COR-L47 (cell line): ENCODE measurements at regions not wholly inside any gene's neighbourhood (a gene's known extent, or its start where the extent isn't known, plus 50 kb on each side); places are given as distances from the start of the nearest gene placed in this dataset.

Source experiments
- DNase-seq: peaks from one replicate; lab custom pipeline; 2025; lab: John Stamatoyannopoulos, UW

GRCh38 chr13:85091631-85092234, 707.5 kb downstream of the SLITRK6 start:
- DNase-seq = no peak

DNA sequence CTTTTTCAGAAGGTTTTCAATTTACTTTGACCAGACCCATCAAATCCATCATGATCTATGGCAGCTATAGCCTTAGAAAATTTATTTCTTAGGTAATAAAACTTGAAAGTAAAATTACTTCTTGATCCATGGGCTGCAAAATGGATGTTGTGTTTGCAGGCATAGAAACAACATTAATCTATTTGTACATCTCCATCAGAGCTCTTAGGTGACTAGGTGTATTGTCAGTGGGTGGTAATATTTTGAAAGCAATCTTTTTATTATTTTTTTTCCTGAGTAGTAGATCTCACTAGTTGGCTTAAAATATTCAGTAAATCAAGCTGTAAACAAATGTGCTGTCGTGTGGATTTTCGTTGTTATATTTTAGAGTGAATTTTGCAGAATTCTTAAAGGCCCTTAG, 710.0 kb downstream of the SLITRK6 start:
- no peak for DNase-seq

DNA sequence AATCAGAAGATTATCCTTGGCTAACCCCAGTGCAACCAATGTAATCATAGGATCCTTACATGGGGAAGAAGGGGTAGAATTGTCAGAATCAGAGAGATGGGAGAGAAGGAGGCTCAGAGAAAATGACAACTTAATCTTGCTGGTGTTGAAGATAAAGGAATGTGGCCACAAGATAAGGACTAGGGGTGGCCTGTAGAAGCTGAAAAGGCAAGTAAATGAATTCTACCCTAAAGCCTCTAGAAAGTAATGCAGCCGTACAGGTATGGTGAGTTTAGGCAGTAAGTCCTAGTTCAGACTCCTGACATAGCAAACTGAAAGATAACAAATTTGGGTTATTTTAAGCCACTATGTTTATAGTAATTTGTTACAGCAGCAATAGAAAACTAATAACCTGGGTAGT, 718.5 kb downstream of the SLITRK6 start:
- DNase-seq = no peak

GRCh38 chr13:85076343-85076742, 722.9 kb downstream of the SLITRK6 start:
- DNase-seq = no peak

DNA sequence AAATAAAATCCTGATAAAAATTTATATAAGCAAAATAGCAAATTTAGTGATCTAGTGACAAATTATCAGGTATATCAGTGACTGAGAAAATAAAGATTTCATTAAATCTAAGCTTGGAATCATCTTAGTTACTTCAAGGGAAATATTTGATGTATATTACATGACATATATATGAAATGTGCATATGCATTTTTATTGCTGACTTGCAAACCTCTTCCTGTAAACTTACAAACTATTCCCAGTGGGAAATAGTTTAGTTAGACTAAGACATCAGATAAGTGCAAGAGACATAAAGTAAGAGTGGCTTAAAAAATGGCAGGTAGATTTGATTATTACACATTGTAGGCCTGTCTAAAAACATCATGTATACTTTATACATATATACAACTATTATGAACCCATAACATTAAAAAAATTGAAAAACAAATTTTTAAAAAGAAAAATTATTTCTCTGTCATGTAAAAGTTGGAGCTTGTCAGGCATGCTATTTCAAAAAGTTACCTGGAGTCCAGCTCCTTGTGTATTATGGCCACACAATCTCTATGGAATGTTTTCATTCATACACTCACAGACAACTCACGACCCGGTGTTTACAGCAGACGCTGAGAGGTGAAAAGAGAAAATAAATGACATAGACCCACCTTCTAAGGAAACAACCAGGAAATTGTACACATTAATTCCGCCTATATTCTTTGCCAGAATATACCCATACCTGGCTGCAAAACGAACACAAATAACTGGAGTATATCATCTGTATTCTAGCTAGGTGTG, 724.5 kb downstream of the SLITRK6 start:
- no peak for DNase-seq

GRCh38 chr13:85068231-85068630, 731.0 kb downstream of the SLITRK6 start:
- DNase-seq = no peak

GRCh38 chr13:85040215-85040614, 759.0 kb downstream of the SLITRK6 start:
- DNase-seq = peak; percentile 60

GRCh38 chr13:85031771-85032170, 767.4 kb downstream of the SLITRK6 start:
- no peak for DNase-seq

DNA sequence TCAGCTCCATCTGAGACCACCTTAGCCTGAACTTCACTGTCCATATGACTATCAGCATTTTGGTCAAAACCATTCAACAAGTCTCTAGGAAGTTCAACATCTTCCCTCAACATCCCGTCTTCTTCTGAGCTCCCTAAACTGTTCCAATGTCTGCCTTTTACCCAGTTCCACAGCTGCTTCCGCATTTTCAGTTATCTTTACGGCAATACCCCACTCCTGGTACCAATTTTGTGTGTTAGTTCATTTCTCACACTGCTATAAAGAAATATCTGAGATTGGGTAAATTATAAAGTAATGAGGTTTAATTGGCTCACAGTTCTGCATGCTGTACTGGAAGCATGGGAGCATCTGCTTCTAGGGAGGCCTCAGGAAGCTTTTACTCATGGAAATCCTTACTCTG, 771.2 kb downstream of the SLITRK6 start:
- no peak for DNase-seq

- no peak for DNase-seq
These were observed 780.1 kb downstream of the SLITRK6 start for GRCh38 chr13:85019121-85019520.

GRCh38 chr13:85013006-85013405, 786.2 kb downstream of the SLITRK6 start:
- DNase-seq = no peak

GRCh38 chr13:85009447-85009846, 789.8 kb downstream of the SLITRK6 start:
- DNase-seq = no peak

- no peak for DNase-seq
These were observed 800.0 kb downstream of the SLITRK6 start for GRCh38 chr13:84999252-84999651.

GRCh38 chr13:84998681-84999080, 800.5 kb downstream of the SLITRK6 start:
- no peak for DNase-seq

DNA sequence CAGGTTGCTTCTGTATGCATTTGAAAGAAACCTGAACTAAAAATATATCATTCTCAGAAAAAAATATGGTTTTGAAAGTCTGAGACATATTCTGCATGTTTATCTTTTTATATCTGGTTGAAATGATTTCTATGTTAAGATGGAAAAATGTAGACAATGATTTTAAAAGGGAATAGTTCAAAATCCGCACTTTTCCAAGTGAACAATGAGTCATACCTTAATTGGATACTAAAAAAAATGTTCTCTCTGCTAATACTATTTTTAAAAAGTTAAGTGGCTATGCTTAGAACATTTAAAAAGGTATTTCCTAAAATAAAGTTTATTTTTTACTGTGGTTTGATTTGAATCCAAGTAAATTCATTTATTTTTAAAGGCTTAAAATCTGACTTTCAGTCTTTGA, 801.4 kb downstream of the SLITRK6 start:
- no peak for DNase-seq

GRCh38 chr13:84994582-84994981, 804.6 kb downstream of the SLITRK6 start:
- no peak for DNase-seq

GRCh38 chr13:84985860-84986259, 813.4 kb downstream of the SLITRK6 start:
- DNase-seq = no peak

- no peak for DNase-seq
These were observed 815.9 kb downstream of the SLITRK6 start for GRCh38 chr13:84983321-84983720.

- no peak for DNase-seq
These were observed 818.6 kb downstream of the SLITRK6 start for GRCh38 chr13:84980571-84980970.

GRCh38 chr13:84978851-84979250, 820.4 kb downstream of the SLITRK6 start:
- no peak for DNase-seq

DNA sequence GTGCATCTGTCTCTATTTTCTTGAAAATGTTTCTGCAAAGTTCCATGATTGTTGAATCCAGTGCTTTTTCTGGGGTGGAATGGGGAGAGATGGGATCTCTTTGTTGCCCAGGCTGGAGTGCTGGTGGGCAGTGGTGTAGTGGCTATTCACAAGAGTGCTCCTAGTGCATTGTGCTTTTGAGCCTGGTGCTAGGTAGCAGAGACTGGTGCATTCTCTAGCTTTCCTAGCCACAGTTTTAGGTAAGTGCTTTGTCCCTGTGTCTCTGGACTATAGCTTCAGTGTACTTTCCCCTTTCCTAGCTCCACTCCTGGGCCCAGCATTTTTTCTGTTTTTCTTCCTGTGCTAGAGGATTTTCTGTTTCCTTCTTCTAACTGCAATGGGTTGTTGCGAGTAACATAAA, 825.6 kb downstream of the SLITRK6 start:
- DNase-seq = no peak

DNA sequence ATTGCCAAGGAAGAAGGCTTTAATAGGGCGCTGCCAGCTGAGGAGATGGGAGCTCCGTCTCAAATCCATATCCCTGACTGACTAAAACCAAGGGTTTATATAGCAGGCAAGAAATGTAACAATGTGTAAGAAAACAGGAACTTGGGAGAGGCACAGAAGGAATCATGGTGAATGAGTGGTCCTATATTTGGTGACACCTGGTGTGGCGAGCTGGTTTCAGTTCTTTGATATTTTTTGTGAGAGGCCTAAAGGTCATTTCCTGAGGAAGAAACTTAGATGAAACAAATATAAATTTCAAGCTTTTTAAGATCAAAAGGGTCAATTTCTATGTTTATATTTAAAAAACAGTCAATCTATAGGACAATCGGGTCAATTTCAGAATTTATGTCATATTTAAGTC, 826.3 kb downstream of the SLITRK6 start:
- DNase-seq = no peak

DNA sequence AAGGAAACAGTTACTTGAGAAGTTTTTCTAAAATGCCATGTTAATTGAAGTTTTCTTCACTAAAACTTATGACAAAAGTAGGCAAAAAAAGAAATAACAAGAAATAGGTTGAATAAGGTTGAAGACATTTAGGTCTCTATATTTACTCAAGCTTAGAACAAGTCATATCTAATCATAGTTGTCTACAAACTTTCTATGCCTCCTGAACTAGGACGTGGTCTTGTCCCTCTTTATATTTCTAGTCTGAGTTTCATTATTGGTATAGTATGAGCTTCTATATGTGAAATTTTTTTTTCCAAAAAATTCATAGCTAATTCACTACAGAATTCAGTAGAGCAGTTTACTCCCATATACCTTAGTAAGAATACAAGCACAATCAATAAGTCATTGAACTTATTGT, 836.4 kb downstream of the SLITRK6 start:
- DNase-seq = no peak
